ENCODE measurements at regions not wholly inside any gene's neighbourhood (a gene's known extent, or its start where the extent isn't known, plus 50 kb on each side); places are given as distances from the start of the nearest gene placed in this dataset.

DNA sequence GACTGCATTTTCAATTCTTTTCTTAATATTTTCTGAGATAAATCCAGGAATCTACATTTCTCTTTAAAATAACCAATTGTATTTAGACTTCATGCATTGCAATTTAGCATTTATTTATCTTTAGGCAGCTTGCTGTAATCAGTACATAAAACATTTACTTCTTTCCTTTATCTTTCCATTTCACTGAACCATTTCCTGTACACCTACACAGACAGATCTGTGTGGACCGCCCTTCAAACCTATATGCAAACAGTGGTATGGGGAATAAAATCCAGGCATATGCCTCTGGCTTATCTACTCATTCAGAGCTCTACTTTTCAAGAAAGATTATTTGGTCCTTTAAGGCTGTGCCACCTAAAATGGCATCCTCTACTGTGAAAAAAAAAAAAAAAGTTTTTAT is 640.0 kb downstream of the MAT2B start:
- intact Hi-C loops (cut with micrococcal nuclease; ENCODE audit: unreplicated experiment) (no loop called here), in situ Hi-C loops (cut with HindIII; ENCODE audit: extremely low pct_ligation_motif_present, low pct_unique_long_range_greater_than_20kb) (no loop called here)
- Histone ChIP-seq H3K4me1 (ENCODE audit: insufficient read depth, low read length) (no peaks in the 10 kb centered on the region), H3K4me2 (ENCODE audit: low read depth, low read length) (no peak overlapping the region), H3K9ac (ENCODE audit: insufficient read depth, low read depth, low read length) (no peak overlapping the region), H3K27me3 (ENCODE audit: control insufficient read depth in 1 of 2, insufficient read depth in 2 of 2, low read length in 2 of 2) (no peaks in the 10 kb centered on the region), H3K79me2 (ENCODE audit: insufficient read depth, low read length) (no peaks in the 10 kb centered on the region), H3K36me3 (replicated peaks in 1 of 2; ENCODE audit: control insufficient read depth in 1 of 2, insufficient read depth in 2 of 2, low read length in 2 of 2) (no peaks in the 10 kb centered on the region), H4K20me1 (ENCODE audit: insufficient read depth, low read length) (no peaks in the 10 kb centered on the region), H3K4me3 (replicated peaks in 1 of 3; ENCODE audit: insufficient read depth in 1 of 3, low read depth in 2 of 3, low read length in 3 of 3) (no peak overlapping the region), H3K27ac (ENCODE audit: extremely low read length, insufficient read depth, low read length) (no peak overlapping the region), H2AFZ (ENCODE audit: low read length) (no peak overlapping the region), H3K9me3 (ENCODE audit: low read length) (peaks cover 28% of the 10 kb centered on the region)
- TF ChIP-seq, protein P1, sequence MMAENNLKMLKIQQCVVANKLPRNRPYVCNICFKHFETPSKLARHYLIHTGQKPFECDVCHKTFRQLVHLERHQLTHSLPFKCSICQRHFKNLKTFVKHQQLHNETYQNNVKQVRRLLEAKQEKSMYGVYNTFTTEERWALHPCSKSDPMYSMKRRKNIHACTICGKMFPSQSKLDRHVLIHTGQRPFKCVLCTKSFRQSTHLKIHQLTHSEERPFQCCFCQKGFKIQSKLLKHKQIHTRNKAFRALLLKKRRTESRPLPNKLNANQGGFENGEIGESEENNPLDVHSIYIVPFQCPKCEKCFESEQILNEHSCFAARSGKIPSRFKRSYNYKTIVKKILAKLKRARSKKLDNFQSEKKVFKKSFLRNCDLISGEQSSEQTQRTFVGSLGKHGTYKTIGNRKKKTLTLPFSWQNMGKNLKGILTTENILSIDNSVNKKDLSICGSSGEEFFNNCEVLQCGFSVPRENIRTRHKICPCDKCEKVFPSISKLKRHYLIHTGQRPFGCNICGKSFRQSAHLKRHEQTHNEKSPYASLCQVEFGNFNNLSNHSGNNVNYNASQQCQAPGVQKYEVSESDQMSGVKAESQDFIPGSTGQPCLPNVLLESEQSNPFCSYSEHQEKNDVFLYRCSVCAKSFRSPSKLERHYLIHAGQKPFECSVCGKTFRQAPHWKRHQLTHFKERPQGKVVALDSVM (CRISPR knock-in tag; IDR thresholded peaks at IDR 0.05): no peak
- TF ChIP-seq ZNF256 (CRISPR knock-in tag; conservative IDR thresholded peaks at IDR 0.05): no peak
- TF ChIP-seq JUND (CRISPR knock-in tag; IDR thresholded peaks at IDR 0.05): no peak
- TF ChIP-seq MEF2D (CRISPR knock-in tag; IDR thresholded peaks at IDR 0.05): no peak
- no peak for TF ChIP-seq ZNF337 (CRISPR knock-in tag; IDR thresholded peaks at IDR 0.05; ENCODE audit: borderline replicate concordance, low read depth)
- TF ChIP-seq, protein P2, sequence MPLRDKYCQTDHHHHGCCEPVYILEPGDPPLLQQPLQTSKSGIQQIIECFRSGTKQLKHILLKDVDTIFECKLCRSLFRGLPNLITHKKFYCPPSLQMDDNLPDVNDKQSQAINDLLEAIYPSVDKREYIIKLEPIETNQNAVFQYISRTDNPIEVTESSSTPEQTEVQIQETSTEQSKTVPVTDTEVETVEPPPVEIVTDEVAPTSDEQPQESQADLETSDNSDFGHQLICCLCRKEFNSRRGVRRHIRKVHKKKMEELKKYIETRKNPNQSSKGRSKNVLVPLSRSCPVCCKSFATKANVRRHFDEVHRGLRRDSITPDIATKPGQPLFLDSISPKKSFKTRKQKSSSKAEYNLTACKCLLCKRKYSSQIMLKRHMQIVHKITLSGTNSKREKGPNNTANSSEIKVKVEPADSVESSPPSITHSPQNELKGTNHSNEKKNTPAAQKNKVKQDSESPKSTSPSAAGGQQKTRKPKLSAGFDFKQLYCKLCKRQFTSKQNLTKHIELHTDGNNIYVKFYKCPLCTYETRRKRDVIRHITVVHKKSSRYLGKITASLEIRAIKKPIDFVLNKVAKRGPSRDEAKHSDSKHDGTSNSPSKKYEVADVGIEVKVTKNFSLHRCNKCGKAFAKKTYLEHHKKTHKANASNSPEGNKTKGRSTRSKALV (CRISPR knock-in tag; IDR thresholded peaks at IDR 0.05): no peak
- TF ChIP-seq ZNF350 (CRISPR knock-in tag; IDR thresholded peaks at IDR 0.05; ENCODE audit: borderline replicate concordance, low read depth): no peak
- CTCF ChIA-PET (ENCODE audit: low intra/inter-chr PET ratio, low total read pairs): no interaction called here
- WGBS (ENCODE audit: low lambda C conversion rate): 0% methylated on average over 1 of the region's 1 CpG
- FAIRE-seq (no peak), DNase-seq (ENCODE audit: low spot score) (no peak), ATAC-seq (no peak)
- BruUV-seq (replicated peaks): no TSS peak
- POLR2A ChIA-PET: no interaction called here
